DMS53 treated with DMSO at 0.1 percent for 48 hours (cell line): ENCODE measurements at regions not wholly inside any gene's neighbourhood (a gene's known extent, or its start where the extent isn't known, plus 50 kb on each side); places are given as distances from the start of the nearest gene placed in this dataset.
"Not testable (repeated sequence)": the region's sequence is repeated elsewhere in the genome, so short reads cannot be mapped to it uniquely, and the experiment has no call there.

Experiments used
- DNase-seq: peaks from one replicate; lab custom pipeline; 2025; ENCODE audit not compliant: unreplicated experiment; lab: John Stamatoyannopoulos, UW

DNA sequence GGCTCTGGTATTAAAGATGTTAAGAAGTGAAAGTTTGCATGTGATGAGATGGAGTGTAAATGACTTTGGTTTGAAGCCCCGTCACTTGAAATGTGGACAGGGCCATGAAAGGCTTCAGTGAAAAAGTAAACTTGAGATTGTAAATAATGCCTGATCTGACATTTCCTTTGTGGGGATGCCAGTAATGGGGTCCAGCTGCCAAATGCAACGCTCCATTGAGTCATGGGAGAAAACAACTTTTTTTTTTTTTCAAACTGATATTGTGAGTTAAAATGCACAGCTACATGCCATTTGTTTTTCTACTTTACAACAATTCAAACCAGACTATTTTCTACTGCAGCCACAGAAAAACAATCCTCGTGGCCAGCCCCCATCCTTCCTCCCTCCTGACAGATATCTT, 327.0 kb upstream of the TNC start:
- DNase-seq = peak; percentile 20

DNA sequence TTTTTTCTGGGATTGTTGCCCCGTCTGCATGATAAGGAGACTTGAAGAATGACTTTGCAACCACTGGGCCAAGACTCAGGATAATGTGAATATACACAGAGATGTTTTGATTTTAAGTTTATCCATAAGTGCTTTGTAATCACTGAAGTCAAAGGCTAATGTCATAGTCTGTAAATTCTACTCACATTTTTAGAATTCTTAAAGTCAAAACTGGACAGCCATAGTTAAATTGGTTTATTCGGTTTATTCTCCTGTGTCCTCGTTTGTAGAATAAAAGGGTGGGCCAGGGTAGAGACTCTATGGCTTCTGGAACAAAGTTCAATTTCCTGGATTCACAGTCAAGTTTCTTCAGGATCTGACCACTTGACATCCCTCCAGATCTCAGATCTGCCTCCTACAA, 327.7 kb upstream of the TNC start:
- no peak for DNase-seq

DNA sequence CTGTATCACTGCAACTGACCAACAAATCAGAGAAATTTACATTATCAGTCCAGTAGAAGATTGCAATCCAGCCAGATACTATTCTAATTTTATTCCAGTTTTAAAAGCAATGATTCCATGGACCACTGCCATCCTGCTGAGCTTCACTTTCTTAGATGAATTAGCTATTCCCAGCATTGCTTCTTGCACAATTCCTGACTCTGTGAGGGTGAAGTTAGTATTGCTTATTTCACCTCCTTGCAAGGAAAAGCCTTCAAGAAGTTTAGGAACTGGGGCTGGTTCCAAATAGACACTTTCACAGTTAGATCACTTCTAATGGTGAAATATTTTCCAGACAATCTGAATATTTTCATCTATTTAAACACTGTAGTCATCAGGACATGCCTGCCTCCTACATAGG, 338.6 kb upstream of the TNC start:
- DNase-seq = no peak

DNA sequence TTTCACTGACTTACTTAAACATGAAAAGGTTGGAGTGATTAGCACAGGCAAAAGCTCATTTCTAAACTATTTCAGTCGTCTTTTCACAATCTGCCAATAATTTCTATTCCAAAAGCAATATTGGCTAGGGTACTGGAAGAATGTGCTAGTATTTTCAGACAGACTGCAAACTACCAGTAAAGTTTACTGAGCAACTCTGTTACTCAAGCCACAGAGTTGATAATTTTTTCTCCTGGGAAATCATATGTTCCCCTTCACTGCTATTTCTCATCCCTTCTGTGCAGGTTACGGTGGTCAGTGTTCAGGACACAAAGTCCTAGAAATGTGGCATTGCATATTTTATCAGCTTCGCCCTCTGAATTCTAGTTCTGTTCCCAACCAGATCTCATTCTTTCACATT, 343.3 kb upstream of the TNC start:
- DNase-seq = no peak

DNA sequence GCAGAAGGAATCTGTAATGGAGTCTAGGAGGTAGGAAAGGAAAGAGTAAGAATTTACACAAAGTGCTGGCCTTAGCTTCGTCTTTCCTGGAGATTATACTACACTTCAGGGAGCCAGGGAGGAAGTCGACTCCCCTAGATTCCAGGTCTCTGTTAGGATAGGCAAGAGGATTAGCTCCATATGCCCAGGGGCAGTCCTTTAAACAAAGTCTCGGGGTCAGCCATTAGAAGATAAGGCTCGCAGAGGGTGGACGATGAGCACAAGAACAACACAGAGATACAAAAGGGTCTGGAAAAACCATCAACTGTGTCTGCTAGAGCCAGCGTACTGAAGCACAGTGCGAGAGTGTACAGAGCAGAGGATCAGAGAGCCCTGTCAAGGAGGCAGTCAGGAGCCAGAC, 344.7 kb upstream of the TNC start:
- no peak for DNase-seq

DNA sequence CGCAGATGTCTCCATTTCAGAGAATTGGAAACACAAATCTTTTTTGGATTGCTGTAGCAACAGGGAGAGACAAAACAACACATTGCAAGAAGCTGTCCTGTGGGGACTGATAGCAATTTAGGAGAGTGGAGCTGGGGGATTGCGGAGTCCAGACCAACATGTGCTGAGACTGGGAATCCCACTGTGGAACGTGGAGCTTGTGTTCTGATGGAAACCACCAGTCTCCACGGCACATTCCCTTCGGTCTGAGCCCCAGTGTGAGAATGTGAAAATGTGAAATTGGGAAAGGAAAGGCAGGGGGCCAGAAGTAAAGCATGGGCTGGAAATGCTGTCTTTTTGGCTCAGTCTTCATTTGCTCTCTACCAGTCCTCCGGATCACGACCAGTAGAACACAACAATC, 348.8 kb upstream of the TNC start:
- DNase-seq = no peak

DNA sequence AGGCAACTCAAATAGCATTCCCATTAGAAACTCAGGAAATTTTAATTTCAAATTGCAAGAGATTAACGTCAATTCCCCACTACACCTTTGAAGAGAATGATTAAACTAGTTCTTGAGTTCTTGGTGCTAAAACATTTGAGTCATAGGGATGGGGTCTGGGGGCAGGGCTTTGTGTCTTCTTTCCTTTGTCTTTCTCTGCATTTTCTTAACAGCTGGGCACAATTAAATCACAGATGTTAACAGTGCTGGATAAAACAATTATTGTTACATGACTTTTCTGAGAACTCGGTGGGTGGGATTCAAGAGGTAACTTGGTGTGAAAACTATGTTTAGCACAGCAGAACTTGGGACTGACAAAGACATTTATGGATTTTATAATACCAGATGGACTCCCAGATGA, 351.9 kb upstream of the TNC start:
- no peak for DNase-seq

DNA sequence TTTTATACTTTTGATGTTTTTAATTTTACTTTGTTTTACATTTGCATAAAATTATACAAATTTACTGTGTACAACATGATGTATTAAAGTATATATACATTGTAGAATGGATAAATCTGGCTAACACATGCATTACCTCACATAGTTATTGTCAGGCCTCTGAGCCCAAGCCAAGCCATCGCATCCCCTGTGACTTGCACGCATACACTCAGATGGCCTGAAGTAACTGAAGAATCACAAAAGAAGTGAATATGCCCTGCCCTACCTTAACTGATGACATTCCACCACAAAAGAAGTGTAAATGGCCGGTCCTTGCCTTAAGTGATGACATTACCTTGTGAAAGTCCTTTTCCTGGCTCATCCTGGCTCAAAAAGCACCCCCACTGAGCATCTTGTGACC, 355.1 kb upstream of the TNC start:
- DNase-seq = not testable (repeated sequence)

DNA sequence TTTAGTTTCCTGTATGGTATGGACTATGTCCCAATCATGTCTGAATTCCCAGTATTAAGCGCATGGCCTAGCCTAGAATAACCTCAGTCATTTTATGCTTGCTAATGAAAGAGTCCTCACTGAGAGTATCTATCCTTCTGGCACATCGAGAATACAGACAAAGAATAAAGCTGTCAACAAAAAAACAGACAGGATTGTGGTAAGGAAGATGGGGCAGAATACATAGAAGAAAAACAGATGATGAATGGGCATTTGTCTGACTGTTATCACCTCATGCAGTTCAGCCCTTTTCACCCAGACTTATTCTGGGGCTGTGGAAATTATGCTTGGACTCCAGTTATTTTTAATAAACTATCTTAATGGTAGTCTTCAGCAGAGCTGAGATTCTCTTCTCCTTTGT, 363.8 kb upstream of the TNC start:
- no peak for DNase-seq

DNA sequence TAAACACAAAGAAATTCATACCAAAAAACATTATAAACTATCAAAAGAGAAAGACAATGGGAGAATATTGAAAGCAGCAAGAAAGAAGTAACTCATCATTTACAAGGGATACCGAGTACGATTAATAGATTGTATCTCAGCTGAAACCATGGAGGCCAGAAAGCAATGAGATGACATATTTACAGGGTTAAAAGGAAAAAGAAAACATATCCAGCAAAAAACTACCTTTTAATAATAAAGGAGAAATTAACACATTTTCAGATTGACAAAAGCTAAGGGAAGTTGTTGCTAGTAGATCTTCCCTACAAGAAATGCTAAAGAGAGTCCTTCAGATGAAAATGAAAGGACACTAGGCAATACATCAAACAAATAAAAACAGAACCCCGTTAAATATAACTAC, 364.8 kb upstream of the TNC start:
- no peak for DNase-seq

DNA sequence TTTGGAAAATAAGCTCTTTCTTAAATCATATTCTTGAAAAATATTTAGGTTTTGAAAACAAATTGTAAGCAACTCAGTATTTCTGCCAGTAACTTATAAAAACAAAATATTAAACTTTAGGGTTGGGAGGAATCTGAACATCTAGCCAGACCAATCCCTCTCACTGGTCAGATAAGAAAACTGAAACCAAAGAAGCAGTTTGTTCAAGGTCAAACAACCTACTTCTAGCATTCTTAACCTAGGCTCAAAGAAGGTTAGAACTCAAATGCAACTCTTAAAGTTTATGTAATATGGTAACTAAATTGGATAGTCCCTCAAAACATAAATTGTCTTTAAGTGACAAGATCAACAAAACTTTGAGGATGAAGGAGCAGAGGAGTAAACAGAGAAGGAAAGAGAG, 374.9 kb upstream of the TNC start:
- DNase-seq = no peak

DNA sequence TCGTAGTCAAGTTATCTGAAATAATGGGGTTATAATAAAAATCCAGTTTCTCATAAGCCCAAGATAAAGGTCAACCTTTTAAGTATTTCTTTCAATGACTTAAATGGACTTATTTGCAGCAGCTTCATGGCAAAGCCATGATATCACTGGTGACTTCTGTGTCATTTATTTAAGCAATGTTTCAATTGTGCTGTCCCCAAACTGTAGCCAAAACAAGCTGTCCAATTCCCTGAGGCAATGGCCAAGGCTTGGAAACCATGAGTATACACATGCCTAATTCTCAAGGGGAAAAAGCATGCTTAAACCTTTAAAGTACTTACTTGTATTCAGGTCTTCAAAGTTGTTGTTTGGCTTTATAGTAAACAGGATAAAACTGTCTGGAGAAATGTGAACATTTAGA, 376.4 kb upstream of the TNC start:
- no peak for DNase-seq

DNA sequence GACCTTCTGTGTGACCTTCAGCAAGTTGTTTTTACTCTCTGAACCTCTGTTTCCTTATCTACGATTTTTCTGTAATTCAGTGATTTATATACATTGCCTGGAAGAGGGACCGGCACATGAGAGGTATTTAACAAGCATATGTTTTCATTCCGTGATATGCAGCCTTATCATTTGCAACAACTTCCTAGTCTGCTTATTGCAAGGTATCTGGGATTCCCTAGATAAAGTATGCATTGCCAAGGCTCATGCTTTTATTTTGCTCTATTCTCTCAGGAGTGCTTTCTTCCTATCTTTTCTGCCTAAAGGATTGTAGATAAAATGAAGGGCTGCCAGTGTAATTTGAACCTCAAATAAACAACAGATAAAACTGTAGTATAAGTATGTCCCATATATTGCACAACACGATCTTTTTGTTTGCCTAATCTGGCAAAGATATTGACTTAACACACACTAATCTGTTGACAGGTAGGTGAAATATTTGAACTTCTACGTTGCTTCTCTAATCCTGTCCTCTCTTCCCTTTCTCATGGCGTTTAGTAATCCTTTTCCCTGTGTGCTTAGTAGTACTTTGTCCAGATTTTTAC, 377.2 kb upstream of the TNC start:
- DNase-seq = peak; percentile 81

DNA sequence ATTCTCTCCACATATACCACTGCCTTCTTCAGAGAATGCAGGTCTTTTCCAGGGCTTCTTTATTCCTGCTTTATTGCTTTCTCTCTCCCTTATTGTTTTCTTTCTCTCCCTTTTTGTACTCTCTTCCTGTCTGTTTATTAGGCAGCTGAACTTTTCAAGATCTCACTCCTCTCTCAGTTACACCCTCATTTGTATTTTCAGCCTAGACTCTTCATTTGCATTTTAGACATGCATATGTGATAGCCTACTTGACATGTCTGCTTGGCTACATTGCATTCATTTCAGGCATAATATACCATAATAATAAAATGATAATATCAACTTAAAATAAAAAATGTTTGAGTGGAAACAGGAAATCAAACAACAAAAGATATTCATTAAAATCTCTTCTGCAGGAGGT, 377.9 kb upstream of the TNC start:
- DNase-seq = no peak

DNA sequence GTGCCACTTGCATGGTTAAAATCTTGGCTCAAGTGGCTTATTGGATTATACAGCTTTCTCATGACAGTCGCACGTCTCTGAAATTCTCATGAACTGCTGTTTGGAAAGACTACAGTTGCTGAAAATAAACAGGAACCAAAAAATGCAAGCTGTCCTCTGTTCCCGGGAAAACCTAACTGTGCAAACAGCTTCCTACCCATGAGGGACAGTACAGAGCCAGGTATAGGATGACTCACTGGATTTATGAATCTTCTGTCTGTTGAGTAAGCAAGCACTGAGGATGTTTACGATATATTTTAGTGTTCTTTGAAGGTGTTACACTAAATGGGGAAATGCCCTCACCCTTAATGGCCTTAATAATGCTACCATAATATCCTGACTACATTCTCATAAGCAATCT, 380.3 kb upstream of the TNC start:
- DNase-seq = peak; percentile 36

DNA sequence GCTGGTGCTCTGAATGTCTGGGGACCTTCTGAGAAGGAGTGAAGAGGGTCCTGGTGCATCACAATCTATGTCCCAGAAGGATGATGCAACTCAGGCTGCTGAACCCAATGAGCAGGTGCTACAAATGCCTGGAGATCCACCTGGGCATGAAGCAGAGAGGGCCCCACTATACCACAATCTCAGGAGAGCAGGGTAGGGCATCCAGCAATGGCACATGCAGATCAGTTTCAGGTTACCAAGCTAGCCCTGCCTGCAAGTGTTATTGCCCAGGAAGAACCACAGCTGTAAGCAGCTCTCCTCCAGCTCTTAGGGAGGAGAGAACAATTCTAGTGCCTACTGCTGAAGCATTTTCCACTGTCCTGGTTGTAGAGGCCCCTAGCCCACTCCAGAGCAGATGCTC, 389.2 kb upstream of the TNC start:
- DNase-seq = peak; percentile 27

DNA sequence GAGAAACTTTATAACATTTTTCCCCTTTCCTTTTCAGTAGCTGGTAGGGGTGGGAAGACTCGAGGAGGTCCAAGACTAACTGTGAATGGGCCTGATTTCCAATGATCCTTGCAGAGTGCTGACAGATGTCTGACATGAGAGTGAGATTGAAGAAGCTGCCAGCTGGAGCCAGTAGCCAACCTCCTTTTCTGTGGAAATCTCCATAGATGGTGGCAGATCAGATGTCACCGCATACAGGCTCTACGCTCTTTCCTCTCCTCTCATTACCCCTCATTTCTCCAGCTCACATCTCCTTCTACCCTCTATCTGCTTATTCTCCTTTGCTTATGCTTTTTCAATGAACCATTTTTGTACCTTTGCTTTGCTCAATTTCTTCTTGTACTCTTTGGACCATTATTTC, 395.2 kb upstream of the TNC start:
- no peak for DNase-seq

DNA sequence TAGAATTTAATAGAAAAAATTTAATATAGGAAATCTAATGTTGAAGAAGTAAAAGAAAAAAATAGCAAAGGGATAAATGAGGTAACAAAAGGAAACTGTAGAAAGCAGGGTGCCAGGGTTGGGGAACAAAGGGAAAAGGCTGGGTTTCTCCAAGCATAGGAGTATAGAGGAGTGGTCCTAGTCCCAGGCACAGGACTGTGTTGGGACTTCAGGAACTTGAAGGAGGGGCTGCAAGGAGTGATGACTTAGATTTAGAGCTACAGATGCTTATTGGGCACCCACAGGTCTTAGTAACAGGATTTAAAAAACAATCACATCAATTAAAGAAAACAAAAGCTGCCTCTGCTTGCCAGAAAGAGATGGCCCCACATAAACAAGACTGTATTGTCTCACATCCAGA, 396.5 kb upstream of the TNC start:
- DNase-seq = no peak

DNA sequence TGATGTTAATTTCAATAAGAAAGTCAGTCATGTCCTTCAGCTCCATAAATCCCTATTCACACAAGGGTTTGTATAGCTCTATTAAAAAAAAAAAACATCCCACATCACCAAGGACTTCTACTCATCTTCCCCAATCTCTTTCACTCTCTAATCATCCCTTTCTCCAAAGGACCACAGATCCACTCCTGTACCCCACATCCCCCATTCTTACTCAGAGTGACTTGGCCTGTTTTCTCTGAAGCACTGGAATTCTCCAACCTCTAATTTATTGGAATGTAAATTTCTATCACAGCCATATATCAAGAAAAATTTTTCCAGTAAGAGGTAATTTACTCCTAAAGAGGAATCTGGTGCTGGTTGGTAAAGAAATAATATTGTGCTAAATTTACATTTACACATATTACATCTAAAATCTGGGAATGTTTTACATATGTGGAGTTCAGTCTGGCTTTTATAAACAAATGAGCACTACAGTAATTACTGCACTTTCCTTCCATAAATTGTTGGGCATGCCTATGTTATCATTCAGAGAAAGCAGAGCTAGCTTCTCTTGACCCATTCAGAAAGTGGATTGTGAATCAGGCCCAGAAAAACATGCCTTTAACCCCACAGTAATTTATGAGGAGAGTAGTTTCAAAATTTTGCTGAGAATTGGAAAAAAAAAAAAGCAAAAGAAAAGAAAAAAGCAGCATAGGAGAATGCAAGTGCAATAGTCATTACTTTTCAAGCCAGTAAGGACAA, 399.5 kb upstream of the TNC start:
- DNase-seq = no peak

DNA sequence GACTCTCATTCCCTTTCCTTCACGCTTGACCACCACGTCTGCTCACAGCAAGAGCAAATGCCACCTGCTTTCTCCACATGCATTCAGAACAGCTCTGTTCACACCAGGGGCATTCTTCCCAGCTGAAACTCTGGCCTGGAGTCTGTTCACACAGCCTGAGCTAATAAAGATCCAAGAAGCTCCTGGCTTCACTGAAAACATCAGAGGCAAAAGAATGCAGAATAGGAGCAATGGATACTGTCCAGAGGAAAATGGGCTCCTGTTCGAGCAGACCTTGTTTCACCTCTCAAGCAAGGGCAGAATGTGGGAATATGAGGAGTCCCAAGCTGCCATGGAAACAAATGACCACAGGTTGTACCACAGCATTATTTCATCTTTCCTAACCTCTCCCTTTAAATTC, 402.7 kb upstream of the TNC start:
- DNase-seq = no peak

DNA sequence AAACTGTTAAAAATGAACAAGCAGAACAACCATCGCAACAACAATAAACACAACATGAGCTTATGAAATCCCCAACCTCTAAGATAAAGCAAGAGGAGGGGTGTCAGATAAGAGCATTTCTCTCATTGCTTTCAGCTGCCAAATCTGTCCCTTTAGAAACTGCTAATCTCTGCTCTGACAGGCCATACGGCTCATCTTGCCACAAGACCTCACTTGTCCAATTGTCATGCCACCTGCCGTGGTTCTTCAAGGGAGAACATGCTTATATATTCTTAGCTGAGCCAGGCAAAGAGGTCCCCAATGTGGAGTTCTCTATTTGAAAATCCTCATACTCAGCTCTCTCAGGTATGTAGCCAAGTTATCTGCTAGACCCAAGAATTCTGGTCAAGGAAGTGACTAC, 405.0 kb upstream of the TNC start:
- no peak for DNase-seq

DNA sequence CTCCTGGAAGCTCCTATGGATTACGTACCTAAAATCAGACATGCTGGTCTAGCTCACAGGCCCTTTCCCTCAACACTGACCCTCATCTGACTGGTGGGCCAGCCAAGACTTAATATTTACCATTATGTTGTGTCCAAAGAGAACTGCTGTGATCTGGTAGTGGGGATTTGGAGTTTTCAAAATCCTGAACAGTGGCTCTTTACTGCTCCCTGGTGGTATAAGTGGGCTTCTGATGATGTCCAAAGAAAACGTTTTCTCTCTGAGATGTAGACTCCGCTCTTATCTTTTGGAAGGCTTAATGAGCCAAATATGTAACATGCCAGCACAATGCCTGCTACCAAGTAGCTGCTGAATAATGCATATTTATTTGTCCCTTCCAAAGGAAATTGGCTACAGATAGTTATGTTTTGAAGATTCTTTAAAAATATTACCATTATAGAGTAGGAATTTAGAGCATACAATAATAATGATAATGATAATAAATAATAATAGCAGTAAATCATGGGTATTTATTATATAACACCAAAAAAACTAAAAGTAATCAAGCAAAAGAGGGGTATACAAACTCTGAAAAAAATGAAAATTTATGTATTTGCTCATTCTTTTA, 406.6 kb upstream of the TNC start:
- peak; percentile 46 for DNase-seq
